OCI-LY1 (cell line): ENCODE measurements at regions not wholly inside any gene's neighbourhood (a gene's known extent, or its start where the extent isn't known, plus 50 kb on each side); places are given as distances from the start of the nearest gene placed in this dataset.

Experiments used
- H2AFZ ChIP-seq: fragments of 200-600 bp; sonication (generic), shearing (Covaris generic); 2 replicates; pipeline ENCODE4 v1.6.0; 2014; ENCODE audit warnings: antibody characterized with exemption, mild to moderate bottlenecking, low read length
- H3F3A ChIP-seq: fragments of 200-600 bp; sonication (generic), shearing (Covaris generic); 2 replicates; pipeline ENCODE4 v1.6.0; 2014; ENCODE audit warnings: mild to moderate bottlenecking, antibody characterized with exemption, low read length, moderate library complexity; ENCODE audit not compliant: insufficient read depth
- H3K27ac ChIP-seq: fragments of 200-600 bp; sonication (generic); 2 replicates; pipeline ENCODE4 v1.5.1; 2014; ENCODE audit warnings: low read length, mixed run types, mild to moderate bottlenecking, low read depth; ENCODE audit not compliant: poor library complexity, severe bottlenecking
- H3K27me3 ChIP-seq: fragments of 200-600 bp; sonication (generic); 2 replicates; pipeline ENCODE4 v1.6.0; 2014; ENCODE audit warnings: antibody characterized with exemption, mild to moderate bottlenecking, low read length, moderate library complexity; ENCODE audit not compliant: insufficient read depth
- H3K36me3 ChIP-seq: fragments of 200-600 bp; sonication (generic); 2 replicates; pipeline ENCODE4 v1.6.1; 2014; ENCODE audit warnings: mild to moderate bottlenecking, antibody characterized with exemption, low read length, moderate library complexity, mixed read lengths; ENCODE audit not compliant: insufficient read depth
- H3K4me1 ChIP-seq: fragments of 200-600 bp; sonication (generic); 2 replicates; pipeline ENCODE4 v1.5.1; 2014; ENCODE audit warnings: mild to moderate bottlenecking, low read length, moderate library complexity; ENCODE audit not compliant: insufficient read depth, severe bottlenecking
- H3K4me2 ChIP-seq: fragments of 200-600 bp; sonication (generic), shearing (Covaris generic); 2 replicates; pipeline ENCODE4 v1.6.1; 2014; ENCODE audit warnings: low read length
- H3K4me3 ChIP-seq: fragments of 200-600 bp; sonication (generic); 2 replicates; pipeline ENCODE4 v1.5.1; 2014; ENCODE audit warnings: low read length, low read depth, mild to moderate bottlenecking, mixed read lengths; ENCODE audit not compliant: poor library complexity, severe bottlenecking
- H3K79me2 ChIP-seq: fragments of 200-600 bp; shearing (Covaris generic); 2 replicates; pipeline ENCODE4 v1.6.1; 2016; ENCODE audit warnings: mixed run types, low read length, mixed read lengths; ENCODE audit not compliant: insufficient read depth
- H3K9ac ChIP-seq: fragments of 200-600 bp; sonication (generic), shearing (Covaris generic); 2 replicates; pipeline ENCODE4 v1.6.1; 2014; ENCODE audit warnings: mild to moderate bottlenecking, low read length, mixed read lengths
- H3K9me2 ChIP-seq: fragments of 200-600 bp; sonication (generic), shearing (Covaris generic); 2 replicates; pipeline ENCODE4 v1.6.1; 2014; ENCODE audit warnings: low read depth, mild to moderate bottlenecking, low read length, mixed read lengths
- H3K9me3 ChIP-seq: fragments of 200-600 bp; shearing (Covaris generic); 2 replicates; pipeline ENCODE4 v1.6.1; 2014; ENCODE audit warnings: low read length, mixed read lengths
- H4K20me1 ChIP-seq: fragments of 200-600 bp; sonication (generic), shearing (Covaris generic); 2 replicates; pipeline ENCODE4 v1.6.0; 2016; ENCODE audit warnings: mild to moderate bottlenecking, low read length; ENCODE audit not compliant: insufficient read depth
- CTCF ChIP-seq: fragments of 200-600 bp; sonication (generic), shearing (Covaris generic); IDR thresholded peaks from 2 replicates; pipeline ENCODE4 v1.5.1; 2017; ENCODE audit warnings: mild to moderate bottlenecking, antibody characterized with exemption, low read length, moderate library complexity, mixed read lengths
- EZH2 ChIP-seq: fragments of 200-600 bp; sonication (generic), shearing (Covaris generic); IDR thresholded peaks from 2 replicates; pipeline ENCODE4 v1.8.0; 2017; ENCODE audit warnings: borderline replicate concordance, mixed run types, mild to moderate bottlenecking, antibody characterized with exemption, low read length, moderate library complexity, mixed read lengths

GRCh38 chr1:208808301-208808700 lies 564.1 kb upstream of the PLXNA2 start:
- Histone ChIP-seq H3K4me3 (no peak overlapping the region), H2AFZ (no peak overlapping the region), H3K9me3 (no peaks in the 10 kb centered on the region), H3K79me2 (no peaks in the 10 kb centered on the region), H3K9me2 (no peaks in the 10 kb centered on the region), H3K36me3 (no peaks in the 10 kb centered on the region), H3K4me2 (no peak overlapping the region), H3F3A (no peaks in the 10 kb centered on the region), H3K27ac (no peak overlapping the region), H3K27me3 (no peaks in the 10 kb centered on the region), H3K4me1 (no peaks in the 10 kb centered on the region), H3K9ac (no peak overlapping the region), H4K20me1 (no peaks in the 10 kb centered on the region)
- no peak for TF ChIP-seq CTCF
- TF ChIP-seq EZH2: no peak

- Histone ChIP-seq H4K20me1 (no peaks in the 10 kb centered on the region), H3F3A (no peaks in the 10 kb centered on the region), H3K27me3 (no peaks in the 10 kb centered on the region), H2AFZ (no peak overlapping the region), H3K9me3 (no peaks in the 10 kb centered on the region), H3K4me1 (no peaks in the 10 kb centered on the region), H3K9ac (no peak overlapping the region), H3K36me3 (no peaks in the 10 kb centered on the region), H3K79me2 (no peaks in the 10 kb centered on the region), H3K4me2 (no peak overlapping the region), H3K27ac (no peak overlapping the region), H3K4me3 (no peak overlapping the region), H3K9me2 (no peaks in the 10 kb centered on the region)
- no peak for TF ChIP-seq CTCF
- no peak for TF ChIP-seq EZH2
These were observed 565.7 kb upstream of the PLXNA2 start for GRCh38 chr1:208809876-208810275.

GRCh38 chr1:208818770-208819445 lies 574.7 kb upstream of the PLXNA2 start:
- Histone ChIP-seq H3K4me3 (no peak overlapping the region), H3K4me2 (no peak overlapping the region), H3K9me3 (no peaks in the 10 kb centered on the region), H3K9me2 (no peaks in the 10 kb centered on the region), H3K9ac (no peak overlapping the region), H3K79me2 (no peaks in the 10 kb centered on the region), H3K36me3 (no peaks in the 10 kb centered on the region), H3K27ac (no peak overlapping the region), H2AFZ (no peak overlapping the region), H3K27me3 (no peaks in the 10 kb centered on the region), H3K4me1 (no peaks in the 10 kb centered on the region), H3F3A (no peaks in the 10 kb centered on the region), H4K20me1 (no peaks in the 10 kb centered on the region)
- TF ChIP-seq CTCF (no peak), EZH2 (no peak)
